ENCODE measurements at regions not wholly inside any gene's neighbourhood (a gene's known extent, or its start where the extent isn't known, plus 50 kb on each side); places are given as distances from the start of the nearest gene placed in this dataset.
"Not testable (repeated sequence)": the region's sequence is repeated elsewhere in the genome, so short reads cannot be mapped to it uniquely, and the experiment has no call there.

DNA sequence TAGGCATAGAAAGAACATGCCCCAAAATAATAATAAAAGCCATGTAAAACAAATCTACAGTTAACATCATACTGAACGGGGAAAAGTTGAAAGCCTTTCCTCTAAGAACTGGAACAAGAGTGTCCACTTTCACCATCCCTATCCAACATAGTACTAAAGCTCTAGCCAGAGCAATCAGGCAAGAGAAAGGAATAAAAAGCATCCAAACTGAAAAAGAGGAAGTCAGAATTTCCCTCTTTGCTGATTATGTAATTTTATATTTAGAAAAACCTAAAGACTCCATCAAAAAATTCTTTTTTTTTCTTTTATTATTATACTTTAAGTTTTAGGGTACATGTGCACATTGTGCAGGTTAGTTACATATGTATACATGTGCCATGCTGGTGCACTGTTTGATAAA is 661.6 kb upstream of the CBLB start:
- Histone ChIP-seq H3K27ac (ENCODE audit: low read length) (no peak overlapping the region), H3K4me2 (ENCODE audit: low read length) (no peak overlapping the region), H3K36me3 (replicated peaks; ENCODE audit: low read depth, low read length) (no peaks in the 10 kb centered on the region), H3K9ac (ENCODE audit: low read length) (no peak overlapping the region), H3K9me3 (ENCODE audit: insufficient read depth, low read length) (no peaks in the 10 kb centered on the region), H3K4me1 (ENCODE audit: low read length) (peaks cover 12% of the 10 kb centered on the region; the same call in 1 of the 2 replicates), H4K20me1 (ENCODE audit: insufficient read depth, low read length) (no peaks in the 10 kb centered on the region), H3K4me3 (ENCODE audit: low read length) (no peak overlapping the region), H3K79me2 (ENCODE audit: low read length) (no peaks in the 10 kb centered on the region), H3K27me3 (ENCODE audit: low read depth, low read length) (no peaks in the 10 kb centered on the region), H2AFZ (ENCODE audit: low read depth, low read length) (no peak overlapping the region)
- TF ChIP-seq, protein P1, sequence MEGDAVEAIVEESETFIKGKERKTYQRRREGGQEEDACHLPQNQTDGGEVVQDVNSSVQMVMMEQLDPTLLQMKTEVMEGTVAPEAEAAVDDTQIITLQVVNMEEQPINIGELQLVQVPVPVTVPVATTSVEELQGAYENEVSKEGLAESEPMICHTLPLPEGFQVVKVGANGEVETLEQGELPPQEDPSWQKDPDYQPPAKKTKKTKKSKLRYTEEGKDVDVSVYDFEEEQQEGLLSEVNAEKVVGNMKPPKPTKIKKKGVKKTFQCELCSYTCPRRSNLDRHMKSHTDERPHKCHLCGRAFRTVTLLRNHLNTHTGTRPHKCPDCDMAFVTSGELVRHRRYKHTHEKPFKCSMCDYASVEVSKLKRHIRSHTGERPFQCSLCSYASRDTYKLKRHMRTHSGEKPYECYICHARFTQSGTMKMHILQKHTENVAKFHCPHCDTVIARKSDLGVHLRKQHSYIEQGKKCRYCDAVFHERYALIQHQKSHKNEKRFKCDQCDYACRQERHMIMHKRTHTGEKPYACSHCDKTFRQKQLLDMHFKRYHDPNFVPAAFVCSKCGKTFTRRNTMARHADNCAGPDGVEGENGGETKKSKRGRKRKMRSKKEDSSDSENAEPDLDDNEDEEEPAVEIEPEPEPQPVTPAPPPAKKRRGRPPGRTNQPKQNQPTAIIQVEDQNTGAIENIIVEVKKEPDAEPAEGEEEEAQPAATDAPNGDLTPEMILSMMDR (IDR thresholded peaks at IDR 0.05; ENCODE audit: low read depth, low read length): no peak
- no peak for TF ChIP-seq EZH2phosphoT487 (IDR thresholded peaks at IDR 0.05; ENCODE audit: low read depth)

DNA sequence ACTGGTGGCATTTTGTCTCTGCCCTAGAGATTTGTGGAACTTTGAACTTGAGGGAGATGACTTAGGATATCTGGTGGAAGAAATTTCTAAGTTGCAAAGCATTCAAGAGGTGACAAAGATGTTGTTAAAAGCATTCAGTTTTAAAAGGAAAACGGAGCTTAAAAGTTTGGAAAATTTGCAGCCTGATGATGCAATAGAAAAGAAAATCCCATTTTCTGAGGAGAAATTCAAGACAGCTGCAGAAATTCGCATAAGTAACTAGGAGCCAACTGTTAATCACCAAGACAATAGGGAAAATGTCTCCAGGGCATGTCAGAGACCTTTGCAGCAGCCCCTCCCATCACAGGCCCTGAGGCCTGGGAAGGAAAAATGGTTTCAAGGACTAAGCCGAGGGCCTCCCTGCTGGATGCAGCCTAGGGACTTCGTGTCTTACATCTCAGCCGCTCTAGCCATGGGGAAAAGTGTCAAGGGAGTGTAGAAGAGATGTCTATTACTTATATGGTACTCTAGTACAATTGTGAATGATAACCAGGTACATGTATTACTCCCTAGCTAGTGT is 663.0 kb upstream of the CBLB start:
- not testable (repeated sequence) for H3K36me3 ChIP-seq (replicated peaks; ENCODE audit: low read depth, low read length); H3K27ac ChIP-seq (ENCODE audit: low read length); H3K79me2 ChIP-seq (ENCODE audit: low read length); H3K4me3 ChIP-seq (ENCODE audit: low read length); H3K9me3 ChIP-seq (ENCODE audit: insufficient read depth, low read length); H2AFZ ChIP-seq (ENCODE audit: low read depth, low read length); H4K20me1 ChIP-seq (ENCODE audit: insufficient read depth, low read length); H3K9ac ChIP-seq (ENCODE audit: low read length); H3K4me2 ChIP-seq (ENCODE audit: low read length); H3K27me3 ChIP-seq (ENCODE audit: low read depth, low read length)
- peaks cover 11% of the 10 kb centered on the region; the same call in 1 of the 2 replicates for H3K4me1 ChIP-seq (ENCODE audit: low read length)

DNA sequence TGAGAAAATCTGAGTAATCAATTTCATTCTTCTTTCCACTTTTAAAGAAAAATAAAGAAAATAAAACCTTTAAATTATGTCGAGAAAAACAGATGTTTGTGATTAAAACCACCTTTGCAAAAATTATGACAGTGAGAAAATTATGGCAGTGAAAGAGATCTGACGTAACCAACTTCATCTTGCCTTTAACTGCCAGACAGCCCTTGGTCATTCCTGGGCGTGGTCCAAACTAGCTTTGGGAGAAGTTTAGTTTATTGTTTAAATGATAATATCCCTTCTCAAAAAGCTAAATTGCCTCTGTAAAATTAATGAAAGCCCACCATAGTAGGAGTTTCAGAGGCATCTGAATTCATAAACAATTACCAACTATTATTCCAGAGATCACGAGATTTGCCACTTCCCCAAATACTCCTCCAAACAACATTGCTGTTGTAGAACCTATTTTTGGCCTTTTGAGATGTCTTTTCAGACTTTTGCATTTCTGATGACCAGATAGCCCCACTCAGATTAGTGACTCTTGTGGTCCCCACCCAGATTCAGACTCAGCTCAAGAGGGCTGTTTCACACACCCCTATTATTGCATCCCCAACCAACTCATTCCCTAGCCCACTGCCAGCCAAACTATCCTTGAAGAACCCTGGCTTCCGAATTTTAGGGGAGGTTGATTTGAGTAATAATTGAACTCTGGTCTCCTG is 664.4 kb upstream of the CBLB start:
- Histone ChIP-seq H3K4me1 (ENCODE audit: low read length) (peaks cover 9% of the 10 kb centered on the region; the same call in 1 of the 2 replicates), H3K4me2 (ENCODE audit: low read length) (no peak overlapping the region), H3K79me2 (ENCODE audit: low read length) (no peaks in the 10 kb centered on the region), H3K36me3 (replicated peaks; ENCODE audit: low read depth, low read length) (no peaks in the 10 kb centered on the region), H3K4me3 (ENCODE audit: low read length) (no peak overlapping the region), H3K9me3 (ENCODE audit: insufficient read depth, low read length) (no peaks in the 10 kb centered on the region), H3K9ac (ENCODE audit: low read length) (no peak overlapping the region), H3K27ac (ENCODE audit: low read length) (no peak overlapping the region), H2AFZ (ENCODE audit: low read depth, low read length) (no peak overlapping the region), H4K20me1 (ENCODE audit: insufficient read depth, low read length) (no peaks in the 10 kb centered on the region), H3K27me3 (ENCODE audit: low read depth, low read length) (no peaks in the 10 kb centered on the region)
- TF ChIP-seq, protein P1 (IDR thresholded peaks at IDR 0.05; ENCODE audit: low read depth, low read length): no peak
- TF ChIP-seq EZH2phosphoT487 (IDR thresholded peaks at IDR 0.05; ENCODE audit: low read depth): no peak

- no peak overlapping the region for H3K4me2 ChIP-seq (ENCODE audit: low read length)
- no peak overlapping the region for H3K4me3 ChIP-seq (ENCODE audit: low read length)
- TF ChIP-seq, protein P1 (IDR thresholded peaks at IDR 0.05; ENCODE audit: low read depth, low read length): no peak
- TF ChIP-seq EZH2phosphoT487 (IDR thresholded peaks at IDR 0.05; ENCODE audit: low read depth): no peak
- no peak overlapping the region for H2AFZ ChIP-seq (ENCODE audit: low read depth, low read length)
- H3K27me3 ChIP-seq (ENCODE audit: low read depth, low read length): no peaks in the 10 kb centered on the region
- H3K36me3 ChIP-seq (replicated peaks; ENCODE audit: low read depth, low read length): no peaks in the 10 kb centered on the region
- H3K4me1 ChIP-seq (ENCODE audit: low read length): peaks cover 9% of the 10 kb centered on the region; the same call in 1 of the 2 replicates
- no peak overlapping the region for H3K27ac ChIP-seq (ENCODE audit: low read length)
- no peaks in the 10 kb centered on the region for H4K20me1 ChIP-seq (ENCODE audit: insufficient read depth, low read length)
- H3K79me2 ChIP-seq (ENCODE audit: low read length): no peaks in the 10 kb centered on the region
- no peak overlapping the region for H3K9ac ChIP-seq (ENCODE audit: low read length)
- no peaks in the 10 kb centered on the region for H3K9me3 ChIP-seq (ENCODE audit: insufficient read depth, low read length)
Measured at GRCh38 chr3:106533788-106534160, 665.0 kb upstream of the CBLB start.
